ENCODE measurements at regions not wholly inside any gene's neighbourhood (a gene's known extent, or its start where the extent isn't known, plus 50 kb on each side); places are given as distances from the start of the nearest gene placed in this dataset.

DNA sequence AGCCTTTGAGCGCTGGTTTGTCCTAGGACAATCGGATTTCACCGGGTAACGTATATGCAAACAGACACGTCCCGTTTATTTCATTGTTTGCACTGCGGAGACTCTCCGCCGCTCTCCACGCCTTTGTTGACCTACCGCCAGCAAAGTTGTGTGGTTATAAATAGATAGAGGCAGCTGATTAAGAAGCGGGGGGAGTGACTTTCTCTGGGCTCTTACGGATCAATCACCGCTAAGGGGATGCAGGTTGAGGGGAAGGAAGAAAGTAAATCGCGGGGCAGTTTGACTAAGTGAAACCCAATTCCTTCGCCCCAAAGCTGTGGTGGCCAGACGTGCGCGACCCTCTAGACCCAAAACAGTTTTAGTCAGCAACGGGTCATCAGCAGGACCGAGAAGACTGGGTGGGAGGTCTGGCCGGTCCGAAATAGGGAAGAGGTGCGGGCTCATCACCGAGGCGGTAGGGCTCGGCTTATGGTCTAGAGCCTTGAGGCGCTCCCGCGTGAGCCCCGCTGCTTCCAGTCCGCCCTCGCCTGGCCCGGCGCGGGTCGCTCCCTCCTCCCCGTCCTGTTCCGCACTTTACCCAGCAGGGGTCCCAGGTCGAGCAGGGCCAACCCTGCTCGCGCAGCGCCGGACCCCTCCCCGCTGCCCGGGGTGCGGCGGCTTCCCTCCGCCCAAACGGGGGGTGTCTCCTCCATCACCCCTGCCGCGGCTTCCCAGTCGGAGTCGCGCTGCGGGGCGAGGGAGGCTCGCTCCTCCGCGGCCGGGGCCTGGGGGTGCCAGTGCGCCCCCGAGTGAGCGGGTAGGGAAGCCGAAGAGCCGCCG, 120.8 kb upstream of the RRP15 start:
- TF ChIP-seq, protein P1, sequence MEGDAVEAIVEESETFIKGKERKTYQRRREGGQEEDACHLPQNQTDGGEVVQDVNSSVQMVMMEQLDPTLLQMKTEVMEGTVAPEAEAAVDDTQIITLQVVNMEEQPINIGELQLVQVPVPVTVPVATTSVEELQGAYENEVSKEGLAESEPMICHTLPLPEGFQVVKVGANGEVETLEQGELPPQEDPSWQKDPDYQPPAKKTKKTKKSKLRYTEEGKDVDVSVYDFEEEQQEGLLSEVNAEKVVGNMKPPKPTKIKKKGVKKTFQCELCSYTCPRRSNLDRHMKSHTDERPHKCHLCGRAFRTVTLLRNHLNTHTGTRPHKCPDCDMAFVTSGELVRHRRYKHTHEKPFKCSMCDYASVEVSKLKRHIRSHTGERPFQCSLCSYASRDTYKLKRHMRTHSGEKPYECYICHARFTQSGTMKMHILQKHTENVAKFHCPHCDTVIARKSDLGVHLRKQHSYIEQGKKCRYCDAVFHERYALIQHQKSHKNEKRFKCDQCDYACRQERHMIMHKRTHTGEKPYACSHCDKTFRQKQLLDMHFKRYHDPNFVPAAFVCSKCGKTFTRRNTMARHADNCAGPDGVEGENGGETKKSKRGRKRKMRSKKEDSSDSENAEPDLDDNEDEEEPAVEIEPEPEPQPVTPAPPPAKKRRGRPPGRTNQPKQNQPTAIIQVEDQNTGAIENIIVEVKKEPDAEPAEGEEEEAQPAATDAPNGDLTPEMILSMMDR (IDR thresholded peaks at IDR 0.05; ENCODE audit: insufficient read depth, low read length) = no peak
- H3K4me3 ChIP-seq (ENCODE audit: low read depth, low read length) = peak overlapping the region; percentile 54
- DNase-seq (ENCODE audit: low read depth) = peak; percentile 17

DNA sequence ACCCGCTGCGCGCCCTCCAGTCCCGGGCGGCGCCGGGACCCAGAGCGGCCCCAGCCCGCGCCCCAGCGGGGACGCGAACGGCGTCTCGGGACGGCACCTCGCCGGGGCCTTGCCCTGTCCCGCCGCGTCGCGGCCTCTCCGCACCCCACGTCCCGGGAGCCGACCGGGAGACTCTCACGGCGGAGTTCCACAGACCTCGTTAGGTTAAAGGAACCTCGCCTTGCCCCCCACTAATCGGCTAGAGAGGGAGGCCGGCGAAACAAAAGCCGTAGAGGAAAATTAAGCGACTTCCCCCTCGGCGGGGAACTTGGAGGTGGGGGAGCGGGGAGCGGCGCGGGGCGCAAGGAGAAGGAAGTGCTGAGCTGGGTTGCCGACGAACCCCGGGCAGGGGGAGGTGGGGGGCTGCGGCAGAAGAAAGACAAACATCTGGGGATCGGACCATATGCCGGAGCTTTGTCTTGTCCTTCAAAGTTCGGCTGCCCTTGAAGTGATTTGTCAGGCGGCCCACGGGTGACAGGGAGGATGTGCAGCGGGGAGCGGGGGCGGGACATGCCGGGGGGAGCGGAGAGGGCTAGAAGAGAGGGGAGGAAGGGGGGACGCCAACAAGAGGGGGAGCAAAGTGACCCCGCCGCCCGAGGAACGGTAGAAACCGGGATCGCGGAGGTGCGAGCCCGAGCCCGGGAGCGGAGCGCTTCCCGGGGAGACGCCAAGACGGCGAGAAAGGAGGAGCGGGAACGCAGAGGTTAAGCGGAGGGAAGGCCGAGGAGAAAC, 120.0 kb upstream of the RRP15 start:
- H3K4me3 ChIP-seq (ENCODE audit: low read depth, low read length) = peak overlapping the region; percentile 54
- DNase-seq (ENCODE audit: low read depth) = no peak
- TF ChIP-seq, protein P1 (IDR thresholded peaks at IDR 0.05; ENCODE audit: insufficient read depth, low read length) = no peak

GRCh38 chr1:218165701-218166114, 119.4 kb upstream of the RRP15 start:
- no peak for DNase-seq (ENCODE audit: low read depth)
- H3K4me3 ChIP-seq (ENCODE audit: low read depth, low read length) = peak overlapping the region; percentile 54
- TF ChIP-seq, protein P1 (IDR thresholded peaks at IDR 0.05; ENCODE audit: insufficient read depth, low read length) = no peak

- DNase-seq (ENCODE audit: low read depth) = no peak
- TF ChIP-seq, protein P1 (IDR thresholded peaks at IDR 0.05; ENCODE audit: insufficient read depth, low read length) = no peak
- H3K4me3 ChIP-seq (ENCODE audit: low read depth, low read length) = no peak overlapping the region
Measured at GRCh38 chr1:218166268-218166945, 118.7 kb upstream of the RRP15 start.

DNA sequence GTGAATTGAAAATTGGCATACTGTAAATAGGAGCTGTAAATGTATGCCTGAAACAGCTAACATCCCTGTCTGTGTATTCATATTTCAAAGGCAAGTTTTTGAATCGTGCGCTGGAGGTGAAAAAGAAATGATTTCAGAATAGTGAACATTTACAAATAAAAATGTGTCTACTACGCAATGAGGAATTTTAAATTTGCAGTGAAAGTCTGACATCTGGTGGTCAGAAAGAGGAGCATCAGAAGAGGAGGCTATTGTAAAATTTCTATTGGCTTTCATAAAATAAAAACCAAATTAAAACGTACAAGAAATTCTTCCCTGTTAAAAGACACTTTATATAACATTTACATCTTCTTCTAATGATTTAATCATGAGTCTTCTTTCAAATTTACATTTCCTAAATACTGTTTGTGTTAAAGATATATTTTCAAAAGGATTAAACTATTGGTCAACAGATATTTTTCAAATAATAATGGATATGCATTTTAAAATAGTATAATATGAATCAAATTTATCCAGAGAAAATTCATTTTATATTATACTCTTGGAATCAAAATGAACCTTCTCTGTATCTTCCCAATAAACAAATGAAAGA, 113.7 kb upstream of the RRP15 start:
- TF ChIP-seq, protein P1 (IDR thresholded peaks at IDR 0.05; ENCODE audit: insufficient read depth, low read length) = peak; percentile 83
- H3K4me3 ChIP-seq (ENCODE audit: low read depth, low read length) = no peak overlapping the region
- DNase-seq (ENCODE audit: low read depth) = peak; percentile 69

DNA sequence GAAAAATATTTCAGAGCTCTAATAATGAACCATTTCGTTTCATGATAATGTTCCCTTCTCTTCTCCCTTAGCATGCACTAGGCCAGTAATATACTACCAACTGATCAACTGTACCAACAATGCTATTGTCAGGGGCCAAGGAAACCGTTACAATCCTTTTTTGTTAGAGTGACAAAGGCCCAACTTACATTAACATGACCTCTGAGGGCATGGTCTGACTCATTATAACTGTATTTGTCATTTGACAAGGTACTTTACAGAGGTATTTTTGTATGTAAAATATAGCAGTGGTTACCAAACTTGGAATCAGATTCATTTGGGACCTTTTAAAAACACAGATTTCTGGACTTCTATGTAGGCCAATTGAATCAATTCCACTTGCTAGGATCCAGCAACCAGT, 102.6 kb upstream of the RRP15 start:
- no peak for DNase-seq (ENCODE audit: low read depth)
- TF ChIP-seq, protein P1 (IDR thresholded peaks at IDR 0.05; ENCODE audit: insufficient read depth, low read length) = no peak
- H3K4me3 ChIP-seq (ENCODE audit: low read depth, low read length) = no peak overlapping the region

Measured in fibroblast of the aortic adventitia (primary cell).